C4-2B (cell line): ENCODE measurements at regions not wholly inside any gene's neighbourhood (a gene's known extent, or its start where the extent isn't known, plus 50 kb on each side); places are given as distances from the start of the nearest gene placed in this dataset.

ENCODE experiments used
- H3K27ac ChIP-seq: fragments of 450-650 bp; 2 replicates; pipeline ENCODE4 v1.5.1; 2017
- ZFX ChIP-seq: fragments of 450-650 bp; IDR thresholded peaks from 2 replicates; pipeline ENCODE4 v1.6.1; 2017
- TF ChIP-seq, protein P1 (sequence below): fragments of 450-650 bp; conservative IDR thresholded peaks from 2 replicates; pipeline ENCODE4 v1.5.1; 2017; ENCODE audit warnings: mild to moderate bottlenecking

DNA sequence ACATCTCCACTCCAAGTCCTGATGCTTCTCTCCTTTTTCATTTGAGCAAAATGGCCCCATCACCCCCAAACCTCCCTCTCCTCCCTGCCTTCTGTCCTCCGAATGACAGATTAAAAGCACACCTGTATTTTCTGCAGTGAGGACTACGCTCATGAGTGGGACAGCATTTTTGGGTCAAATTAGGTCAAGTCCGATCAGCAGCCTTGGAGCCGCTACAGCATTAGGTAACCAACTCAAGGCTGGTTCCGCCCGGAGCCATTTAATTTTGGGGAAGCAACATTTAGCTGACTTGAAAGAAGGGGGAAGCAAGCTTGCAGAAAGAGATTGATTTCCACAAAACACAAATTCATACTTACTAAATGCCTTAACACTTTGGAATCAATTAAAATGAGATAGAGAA lies 324.1 kb upstream of the CDH5 start:
- H3K27ac ChIP-seq = no peak overlapping the region
- TF ChIP-seq ZFX = no peak
- TF ChIP-seq, protein P1, sequence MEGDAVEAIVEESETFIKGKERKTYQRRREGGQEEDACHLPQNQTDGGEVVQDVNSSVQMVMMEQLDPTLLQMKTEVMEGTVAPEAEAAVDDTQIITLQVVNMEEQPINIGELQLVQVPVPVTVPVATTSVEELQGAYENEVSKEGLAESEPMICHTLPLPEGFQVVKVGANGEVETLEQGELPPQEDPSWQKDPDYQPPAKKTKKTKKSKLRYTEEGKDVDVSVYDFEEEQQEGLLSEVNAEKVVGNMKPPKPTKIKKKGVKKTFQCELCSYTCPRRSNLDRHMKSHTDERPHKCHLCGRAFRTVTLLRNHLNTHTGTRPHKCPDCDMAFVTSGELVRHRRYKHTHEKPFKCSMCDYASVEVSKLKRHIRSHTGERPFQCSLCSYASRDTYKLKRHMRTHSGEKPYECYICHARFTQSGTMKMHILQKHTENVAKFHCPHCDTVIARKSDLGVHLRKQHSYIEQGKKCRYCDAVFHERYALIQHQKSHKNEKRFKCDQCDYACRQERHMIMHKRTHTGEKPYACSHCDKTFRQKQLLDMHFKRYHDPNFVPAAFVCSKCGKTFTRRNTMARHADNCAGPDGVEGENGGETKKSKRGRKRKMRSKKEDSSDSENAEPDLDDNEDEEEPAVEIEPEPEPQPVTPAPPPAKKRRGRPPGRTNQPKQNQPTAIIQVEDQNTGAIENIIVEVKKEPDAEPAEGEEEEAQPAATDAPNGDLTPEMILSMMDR = no peak

DNA sequence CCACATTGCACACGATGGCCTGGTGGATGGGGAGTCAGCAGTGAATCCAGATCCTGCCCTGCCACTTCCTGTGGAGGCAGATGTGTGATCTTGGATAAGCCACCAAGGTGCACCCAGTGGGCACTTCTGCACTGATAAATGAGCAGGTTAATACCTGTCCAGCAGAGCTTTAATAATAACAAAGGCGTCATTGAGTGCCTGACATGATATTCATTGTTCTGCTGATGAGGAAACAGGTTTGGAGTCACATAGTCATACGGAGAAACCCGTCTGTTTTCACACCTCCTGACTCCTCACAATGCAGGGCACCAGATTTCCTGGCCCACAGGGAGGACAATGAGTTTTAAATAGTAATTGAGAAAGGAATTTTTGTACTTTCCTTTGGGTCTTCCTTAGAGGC lies 324.6 kb upstream of the CDH5 start:
- TF ChIP-seq, protein P1 = no peak
- TF ChIP-seq ZFX = no peak
- H3K27ac ChIP-seq = no peak overlapping the region

DNA sequence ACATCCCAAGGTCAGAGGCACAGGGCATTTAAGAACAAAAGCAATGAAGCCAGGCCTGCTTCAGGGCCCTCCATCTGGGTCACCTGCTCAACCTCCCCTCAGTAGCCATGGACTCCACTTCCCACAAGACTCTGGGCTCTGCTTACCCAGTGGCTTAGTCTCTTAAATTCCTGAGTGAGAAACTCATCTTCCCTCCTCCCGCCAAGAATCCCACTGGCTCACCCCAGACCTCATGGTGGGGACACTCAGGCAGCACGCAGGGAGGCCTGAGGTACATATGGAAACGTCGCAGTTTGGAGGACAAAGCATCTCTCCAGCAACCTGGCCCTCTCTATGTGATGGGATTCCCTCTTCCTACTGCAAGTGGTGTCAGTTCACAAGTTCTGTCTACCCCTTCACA lies 326.7 kb upstream of the CDH5 start:
- TF ChIP-seq, protein P1 = no peak
- TF ChIP-seq ZFX = no peak

DNA sequence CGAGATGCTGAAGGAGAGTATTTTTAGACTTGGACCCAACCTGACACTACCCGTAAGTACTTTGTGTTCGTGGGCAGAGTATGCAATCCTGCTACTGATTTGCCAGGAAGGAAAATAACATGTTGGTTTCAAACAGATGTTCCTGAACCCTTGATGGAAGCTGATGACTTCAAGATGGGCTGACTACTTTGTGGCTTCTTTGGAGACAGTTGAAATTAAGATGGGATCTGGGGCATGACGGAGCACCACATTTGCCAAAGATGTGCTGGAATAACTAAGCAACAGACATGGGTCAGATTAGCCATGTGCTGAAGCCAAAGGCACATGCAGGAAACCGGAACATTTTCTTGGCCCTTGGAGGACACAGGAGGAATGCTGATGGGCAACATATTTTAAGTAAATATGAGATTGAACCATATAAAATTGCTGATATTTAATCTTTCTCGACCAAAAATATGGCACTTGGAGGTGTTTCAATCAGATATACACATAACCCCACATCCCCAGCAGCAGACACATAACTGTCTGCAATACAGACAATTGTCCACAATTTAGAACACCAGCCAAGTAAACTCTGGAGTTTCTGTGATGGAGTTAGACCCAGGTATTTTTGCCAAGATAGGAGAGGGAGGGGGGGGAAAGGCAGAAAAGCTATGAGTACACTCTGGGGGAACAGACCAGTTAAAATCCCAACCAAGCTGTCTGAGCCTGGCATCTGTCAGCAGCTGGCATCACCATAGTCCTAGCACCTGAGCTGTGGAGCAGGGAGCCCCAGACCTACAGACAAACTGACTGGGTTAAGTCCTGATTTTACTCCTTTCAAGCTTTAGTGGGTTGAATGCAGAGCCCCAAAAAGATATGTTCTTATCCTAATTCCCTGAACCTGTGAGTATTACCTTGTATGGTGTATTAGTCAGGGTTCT lies 329.4 kb upstream of the CDH5 start:
- H3K27ac ChIP-seq = no peak overlapping the region
- no peak for TF ChIP-seq ZFX
- TF ChIP-seq, protein P1 = no peak

More for the DNA sequence above, 326.7 kb upstream of the CDH5 start:
- no peak overlapping the region for H3K27ac ChIP-seq

DNA sequence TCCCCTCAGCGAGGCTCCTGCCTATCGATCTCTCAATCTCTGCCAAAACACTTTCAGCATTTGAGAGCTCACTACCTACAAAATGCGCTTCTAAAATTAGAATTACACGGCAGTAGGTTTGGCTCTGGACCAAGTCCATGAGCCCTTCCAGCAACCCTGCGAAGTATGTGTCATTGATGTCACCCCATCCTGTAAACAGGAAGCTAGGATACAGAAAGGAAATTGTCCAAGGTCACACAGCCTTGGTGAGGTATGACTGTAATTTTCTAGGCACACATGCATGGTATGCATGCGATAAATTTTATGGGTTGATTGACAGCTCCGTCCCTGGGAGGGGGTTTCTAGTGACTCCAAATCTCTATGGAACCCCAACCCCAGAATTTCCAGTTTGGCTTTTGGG lies 330.3 kb upstream of the CDH5 start:
- no peak overlapping the region for H3K27ac ChIP-seq
- no peak for TF ChIP-seq ZFX
- TF ChIP-seq, protein P1 = no peak

DNA sequence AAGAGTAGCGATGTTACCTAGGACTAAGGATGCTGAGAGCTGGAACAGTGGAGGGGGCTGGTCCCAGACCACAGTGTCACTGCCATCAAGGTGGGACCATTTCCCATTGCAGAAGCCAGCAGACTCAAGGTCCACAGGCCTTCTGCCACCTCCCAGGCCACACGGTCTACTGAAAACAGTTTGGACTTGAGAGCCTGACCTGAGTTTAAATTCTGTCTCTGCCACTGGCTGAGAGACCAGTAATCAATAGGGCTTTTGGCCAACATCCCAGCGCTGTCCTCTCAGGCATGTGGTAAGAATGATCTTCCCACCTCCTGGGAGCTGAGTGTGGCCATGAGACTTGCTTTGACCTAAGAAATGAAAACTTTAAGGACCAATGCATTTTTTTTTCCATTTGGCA lies 331.4 kb upstream of the CDH5 start:
- no peak overlapping the region for H3K27ac ChIP-seq
- TF ChIP-seq, protein P1 = no peak
- TF ChIP-seq ZFX = no peak

DNA sequence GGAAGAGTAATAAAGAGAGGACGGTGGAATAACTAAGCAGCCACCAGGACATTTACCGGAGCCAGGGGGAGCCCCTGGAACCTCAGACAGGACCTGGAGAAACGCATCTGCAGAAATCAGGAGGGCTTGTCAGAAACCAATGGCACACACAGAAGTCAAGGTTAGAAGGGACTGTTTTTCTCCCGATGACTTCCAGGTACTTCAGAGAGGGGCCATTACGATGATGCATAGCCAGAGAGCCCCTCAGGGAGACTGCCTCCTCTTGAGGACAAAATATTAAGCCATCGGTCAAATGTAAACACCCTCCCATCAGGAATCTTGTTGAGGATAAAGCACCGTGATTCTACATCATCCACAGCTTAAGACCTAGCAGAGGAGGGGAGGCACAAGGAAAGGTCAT lies 333.6 kb upstream of the CDH5 start:
- TF ChIP-seq, protein P1 = no peak
- no peak for TF ChIP-seq ZFX
- H3K27ac ChIP-seq = no peak overlapping the region
